HL-60 (cell line): ENCODE measurements at regions not wholly inside any gene's neighbourhood (a gene's known extent, or its start where the extent isn't known, plus 50 kb on each side); places are given as distances from the start of the nearest gene placed in this dataset.

ENCODE experiments used
- DNase-seq, 2 experiments: peaks; one replicate each; pipeline ENCODE4 v3.0.0-alpha.2; 2010 to 2020; ENCODE audit warnings: low read depth in 1 of 2, low spot score in 1 of 2
- H3K27ac ChIP-seq: fragments of 250-450 bp; sonication (Bioruptor Pico); replicated peaks from 2 replicates; pipeline ENCODE4 v1.5.1; 2020; ENCODE audit warnings: mild to moderate bottlenecking, moderate library complexity
- H3K27me3 ChIP-seq: fragments of 250-450 bp; sonication (Bioruptor Pico); 2 replicates; pipeline ENCODE4 v1.5.1; 2021; ENCODE audit warnings: mild to moderate bottlenecking, moderate library complexity; ENCODE audit not compliant: insufficient read depth, poor library complexity, severe bottlenecking
- H3K4me3 ChIP-seq: replicated peaks from 2 replicates; pipeline ENCODE4 v1.5.1; 2011; ENCODE audit warnings: mild to moderate bottlenecking, control low read depth, low read length; ENCODE audit not compliant: insufficient read depth
- CTCF ChIP-seq: IDR thresholded peaks from one replicate; pipeline ENCODE4 v1.5.1; 2011; ENCODE audit warnings: low read length, control low read depth, inconsistent platforms; ENCODE audit not compliant: insufficient read depth
- GABPA ChIP-seq: IDR thresholded peaks from 2 replicates; pipeline ENCODE4 v1.6.1; 2012; ENCODE audit warnings: low read depth
- POLR2AphosphoS5 ChIP-seq: IDR thresholded peaks from 2 replicates; pipeline ENCODE4 v1.6.1; 2012; ENCODE audit warnings: low read depth
- REST ChIP-seq: IDR thresholded peaks from 2 replicates; pipeline ENCODE4 v1.6.1; 2012; ENCODE audit warnings: low read depth; ENCODE audit not compliant: insufficient replicate concordance
- SPI1 ChIP-seq: IDR thresholded peaks from 2 replicates; pipeline ENCODE4 v1.6.1; 2012; ENCODE audit warnings: low read depth, mild to moderate bottlenecking, borderline replicate concordance

- H3K4me3 ChIP-seq: no peak overlapping the region
- no peaks in the 10 kb centered on the region for H3K27me3 ChIP-seq
- H3K27ac ChIP-seq: no peak overlapping the region
- TF ChIP-seq REST (no peak), POLR2AphosphoS5 (no peak)
- no peak for DNase-seq
Measured at GRCh38 chr1:222919478-222919865, 104.6 kb downstream of the DISP1 start.

- TF ChIP-seq GABPA (no peak), REST (no peak), POLR2AphosphoS5 (no peak), CTCF (no peak), SPI1 (no peak)
- no peak overlapping the region for H3K4me3 ChIP-seq
- no peak overlapping the region for H3K27ac ChIP-seq
- no peak for DNase-seq
- peaks cover 2% of the 10 kb centered on the region for H3K27me3 ChIP-seq
Measured at GRCh38 chr1:222920169-222920568, 105.3 kb downstream of the DISP1 start.

GRCh38 chr1:222921945-222922344 is 107.1 kb downstream of the DISP1 start:
- no peak overlapping the region for H3K4me3 ChIP-seq
- no peak for DNase-seq
- H3K27me3 ChIP-seq: peaks cover 2% of the 10 kb centered on the region
- TF ChIP-seq CTCF: no peak
- TF ChIP-seq POLR2AphosphoS5: no peak
- no peak for TF ChIP-seq REST
- no peak for TF ChIP-seq SPI1
- no peak overlapping the region for H3K27ac ChIP-seq

GRCh38 chr1:222923506-222923905 is 108.7 kb downstream of the DISP1 start:
- DNase-seq: no peak
- no peak for TF ChIP-seq POLR2AphosphoS5
- no peak for TF ChIP-seq REST
- no peak for TF ChIP-seq SPI1
- no peak for TF ChIP-seq GABPA
- no peak for TF ChIP-seq CTCF
- H3K27ac ChIP-seq: no peak overlapping the region
- no peak overlapping the region for H3K4me3 ChIP-seq
- H3K27me3 ChIP-seq: peaks cover 4% of the 10 kb centered on the region
